ENCODE measurements at regions not wholly inside any gene's neighbourhood (a gene's known extent, or its start where the extent isn't known, plus 50 kb on each side); places are given as distances from the start of the nearest gene placed in this dataset.

GRCh38 chr12:32975122-32975521 is 78.5 kb upstream of the PKP2 start:
- TF ChIP-seq CTCF (IDR thresholded peaks at IDR 0.05) (no peak), POLR2AphosphoS5 (IDR thresholded peaks at IDR 0.05) (no peak)
